Left colon (tissue), 2 donors: ENCODE measurements at regions not wholly inside any gene's neighbourhood (a gene's known extent, or its start where the extent isn't known, plus 50 kb on each side); places are given as distances from the start of the nearest gene placed in this dataset.
"Not testable (repeated sequence)": the region's sequence is repeated elsewhere in the genome, so short reads cannot be mapped to it uniquely, and the experiment has no call there.

Experiments used
- ATAC-seq: fragments of 200-7000 bp; cut with Tn5 transposase; one replicate; pipeline ENCODE4 v1.9.1; 2020; ENCODE audit warnings: mild to moderate bottlenecking, moderate library complexity
- DNase-seq, 2 donors: peaks; one replicate each; pipeline ENCODE4 v3.0.0-alpha.2; 2020
- intact Hi-C, 2 donors: fragments of 100-400 bp; cut with DNase I in 1 of 2; cut with micrococcal nuclease in 1 of 2; formaldehyde crosslinking; loops; one replicate each; pipeline versions ENCODE4 v1.11.2 to v1.14.0; 2022; cut with DNase I, micrococcal nuclease
- donor health status: DM: no; HTN: no; CAD: no.
- donor health status: DM: yes; HTN: yes; CAD: no.

- DNase-seq (no peak), ATAC-seq (no peak)
- intact Hi-C loops: no loop called here
Observed at GRCh38 chr4:147195386-147195785, 249.7 kb upstream of the TTC29 start.

- intact Hi-C loops: no loop called here
- ATAC-seq (no peak), DNase-seq (no peak)
Observed at GRCh38 chr4:147198411-147199051, 252.9 kb upstream of the TTC29 start.

GRCh38 chr4:147201016-147201415, 255.4 kb upstream of the TTC29 start:
- ATAC-seq (no peak), DNase-seq (no peak)
- intact Hi-C loops: no loop called here

- intact Hi-C loops: no loop called here
- no peak for ATAC-seq
- DNase-seq: no peak
Observed at GRCh38 chr4:147206807-147207206, 261.1 kb upstream of the TTC29 start.

GRCh38 chr4:147207911-147208310, 262.2 kb upstream of the TTC29 start:
- intact Hi-C loops: no loop called here
- DNase-seq (no peak), ATAC-seq (no peak)

- no peak for ATAC-seq
- no peak for DNase-seq
- intact Hi-C loops: no loop called here
Observed at GRCh38 chr4:147217655-147218054, 263.2 kb upstream of the EDNRA start.

- ATAC-seq: no peak
- no peak for DNase-seq
- intact Hi-C loops: no loop called here
Observed at GRCh38 chr4:147219145-147219544, 261.8 kb upstream of the EDNRA start.

GRCh38 chr4:147220833-147221232, 260.1 kb upstream of the EDNRA start:
- ATAC-seq (peak; percentile 47), DNase-seq (no peak)
- intact Hi-C loops: no loop called here

- intact Hi-C loops: no loop called here
- no peak for ATAC-seq
- no peak for DNase-seq
Observed at GRCh38 chr4:147222906-147223305, 258.0 kb upstream of the EDNRA start.

- no peak for DNase-seq
- intact Hi-C loops: no loop called here
- ATAC-seq: no peak
Observed at GRCh38 chr4:147223576-147223975, 257.3 kb upstream of the EDNRA start.

- ATAC-seq (no peak), DNase-seq (no peak)
- intact Hi-C loops: no loop called here
Observed at GRCh38 chr4:147236806-147237205, 244.1 kb upstream of the EDNRA start.

GRCh38 chr4:147244786-147245185, 236.1 kb upstream of the EDNRA start:
- ATAC-seq (no peak), DNase-seq (no peak)
- intact Hi-C loops: no loop called here

- DNase-seq (no peak), ATAC-seq (no peak)
- intact Hi-C loops: no loop called here
Observed at GRCh38 chr4:147246096-147246495, 234.8 kb upstream of the EDNRA start.

- ATAC-seq: peak; percentile 90
- DNase-seq, intact Hi-C loops: not testable (repeated sequence)
Observed at GRCh38 chr4:147246528-147246927, 234.4 kb upstream of the EDNRA start.

- intact Hi-C loops: no loop called here
- ATAC-seq: peak; percentile 68
Observed at GRCh38 chr4:147247579-147247978, 233.3 kb upstream of the EDNRA start.

GRCh38 chr4:147250062-147250461, 230.8 kb upstream of the EDNRA start:
- ATAC-seq (no peak), DNase-seq (no peak)
- intact Hi-C loops: no loop called here

More at GRCh38 chr4:147247579-147247978, 233.3 kb upstream of the EDNRA start:
- no peak for DNase-seq

- DNase-seq, intact Hi-C loops, ATAC-seq: not testable (repeated sequence)
Observed at GRCh38 chr4:147255268-147255667, 225.6 kb upstream of the EDNRA start.

GRCh38 chr4:147259271-147259670, 221.6 kb upstream of the EDNRA start:
- ATAC-seq, DNase-seq, intact Hi-C loops: not testable (repeated sequence)

GRCh38 chr4:147284256-147284835, 196.6 kb upstream of the EDNRA start:
- intact Hi-C loops: no loop called here
- DNase-seq: no peak

GRCh38 chr4:147284935-147285334, 196.0 kb upstream of the EDNRA start:
- DNase-seq: no peak

More at GRCh38 chr4:147284256-147284835, 196.6 kb upstream of the EDNRA start:
- no peak for ATAC-seq

GRCh38 chr4:147285751-147286150, 195.1 kb upstream of the EDNRA start:
- ATAC-seq: no peak
- intact Hi-C loops: no loop called here
- DNase-seq: no peak

More at GRCh38 chr4:147284935-147285334, 196.0 kb upstream of the EDNRA start:
- ATAC-seq: no peak
- intact Hi-C loops: no loop called here
